ENCODE measurements at regions not wholly inside any gene's neighbourhood (a gene's known extent, or its start where the extent isn't known, plus 50 kb on each side); places are given as distances from the start of the nearest gene placed in this dataset.

- no peak overlapping the region for H3K27ac ChIP-seq (ENCODE audit: extremely low read length, insufficient read depth, low read length)
Measured at GRCh38 chr6:11345536-11345935, 113.1 kb upstream of the NEDD9 start.

More at GRCh38 chr6:11345536-11345935, 113.1 kb upstream of the NEDD9 start:
- in situ Hi-C loops (cut with HindIII; ENCODE audit: extremely low pct_ligation_motif_present, low pct_unique_long_range_greater_than_20kb) = no loop called here
- no peak for FAIRE-seq
- intact Hi-C loops (cut with micrococcal nuclease; ENCODE audit: unreplicated experiment) = no loop called here
- peaks cover 44% of the 10 kb centered on the region for H3K4me1 ChIP-seq (ENCODE audit: insufficient read depth, low read length)
- CTCF ChIA-PET (ENCODE audit: low intra/inter-chr PET ratio, low total read pairs) = no interaction called here
- H3K9ac ChIP-seq (ENCODE audit: insufficient read depth, low read depth, low read length) = no peak overlapping the region
- H3K79me2 ChIP-seq (ENCODE audit: insufficient read depth, low read length) = no peaks in the 10 kb centered on the region
- DNase-seq (ENCODE audit: low spot score) = no peak
- H4K20me1 ChIP-seq (ENCODE audit: insufficient read depth, low read length) = no peaks in the 10 kb centered on the region
- no peaks in the 10 kb centered on the region for H3K36me3 ChIP-seq (replicated peaks in 1 of 2; ENCODE audit: control insufficient read depth in 1 of 2, insufficient read depth in 2 of 2, low read length in 2 of 2)
- 94% methylated on average over 5 of the region's 5 CpGs for WGBS (ENCODE audit: low lambda C conversion rate)
- peak overlapping the region; percentile 7 for H2AFZ ChIP-seq (ENCODE audit: low read length)
- no peak overlapping the region for H3K4me3 ChIP-seq (replicated peaks in 1 of 3; ENCODE audit: insufficient read depth in 1 of 3, low read depth in 2 of 3, low read length in 3 of 3)
- POLR2A ChIA-PET = no interaction called here
- BruUV-seq (replicated peaks) = no TSS peak
- TF ChIP-seq SRY (CRISPR knock-in tag; IDR thresholded peaks at IDR 0.05) (no peak), ZNF350 (CRISPR knock-in tag; IDR thresholded peaks at IDR 0.05; ENCODE audit: borderline replicate concordance, low read depth) (no peak), EEA1 (CRISPR knock-in tag; IDR thresholded peaks at IDR 0.05; ENCODE audit: borderline replicate concordance) (no peak), ZNF607 (CRISPR knock-in tag; IDR thresholded peaks at IDR 0.05; ENCODE audit: borderline replicate concordance) (0 out of 2 replicates have a peak, but pooled peaks have one; percentile 43), KMT2B (CRISPR knock-in tag; IDR thresholded peaks at IDR 0.05) (no peak), HNF4A (CRISPR knock-in tag; IDR thresholded peaks at IDR 0.05) (peak; percentile 5; the same call in 1 of the 2 replicates), CHD2 (IDR thresholded peaks at IDR 0.05; ENCODE audit: low read depth, low read length) (no peak), BATF2 (CRISPR knock-in tag; IDR thresholded peaks at IDR 0.05) (no peak), ZNF652 (CRISPR knock-in tag; IDR thresholded peaks at IDR 0.05; ENCODE audit: borderline replicate concordance, low read depth) (no peak), ZKSCAN1 (IDR thresholded peaks at IDR 0.05; ENCODE audit: low read length) (no peak), ELF3 (CRISPR knock-in tag; IDR thresholded peaks at IDR 0.05) (peak; percentile 29; the same call in 1 of the 2 replicates), ZFP37 (CRISPR knock-in tag; IDR thresholded peaks at IDR 0.05; ENCODE audit: borderline replicate concordance) (0 out of 2 replicates have a peak, but pooled peaks have one; percentile 35), ZNF263 (CRISPR knock-in tag; IDR thresholded peaks at IDR 0.05) (no peak), ZBTB10 (CRISPR knock-in tag; IDR thresholded peaks at IDR 0.05; ENCODE audit: borderline replicate concordance) (no peak), GABPA (IDR thresholded peaks at IDR 0.05; ENCODE audit: low read depth, low read length) (no peak), GABPA (CRISPR knock-in tag; IDR thresholded peaks at IDR 0.05; ENCODE audit: low read depth) (no peak), RXRB (CRISPR knock-in tag; IDR thresholded peaks at IDR 0.05; ENCODE audit: borderline replicate concordance) (no peak), HOMEZ (CRISPR knock-in tag; IDR thresholded peaks at IDR 0.05; ENCODE audit: low read depth) (peak; percentile 46; the same call in 1 of the 2 replicates)
- H3K27me3 ChIP-seq (ENCODE audit: control insufficient read depth in 1 of 2, insufficient read depth in 2 of 2, low read length in 2 of 2) = no peaks in the 10 kb centered on the region
- H3K9me3 ChIP-seq (ENCODE audit: low read length) = no peaks in the 10 kb centered on the region
- ATAC-seq = no peak; the same call in 2 of the 3 replicates
- H3K4me2 ChIP-seq (ENCODE audit: low read depth, low read length) = no peak overlapping the region

Data from HepG2 (cell line).